Erythroblast (primary cell): ENCODE measurements at regions not wholly inside any gene's neighbourhood (a gene's known extent, or its start where the extent isn't known, plus 50 kb on each side); places are given as distances from the start of the nearest gene placed in this dataset.

ENCODE experiments used
- GATA1 ChIP-seq: IDR thresholded peaks from 2 replicates; pipeline ENCODE4 v1.6.1; 2011; ENCODE audit warnings: low read depth, mild to moderate bottlenecking, control low read depth, low read length, moderate library complexity
- POLR2A ChIP-seq: IDR thresholded peaks from 2 replicates; pipeline ENCODE4 v1.6.1; 2011; ENCODE audit warnings: mild to moderate bottlenecking, low read length

DNA sequence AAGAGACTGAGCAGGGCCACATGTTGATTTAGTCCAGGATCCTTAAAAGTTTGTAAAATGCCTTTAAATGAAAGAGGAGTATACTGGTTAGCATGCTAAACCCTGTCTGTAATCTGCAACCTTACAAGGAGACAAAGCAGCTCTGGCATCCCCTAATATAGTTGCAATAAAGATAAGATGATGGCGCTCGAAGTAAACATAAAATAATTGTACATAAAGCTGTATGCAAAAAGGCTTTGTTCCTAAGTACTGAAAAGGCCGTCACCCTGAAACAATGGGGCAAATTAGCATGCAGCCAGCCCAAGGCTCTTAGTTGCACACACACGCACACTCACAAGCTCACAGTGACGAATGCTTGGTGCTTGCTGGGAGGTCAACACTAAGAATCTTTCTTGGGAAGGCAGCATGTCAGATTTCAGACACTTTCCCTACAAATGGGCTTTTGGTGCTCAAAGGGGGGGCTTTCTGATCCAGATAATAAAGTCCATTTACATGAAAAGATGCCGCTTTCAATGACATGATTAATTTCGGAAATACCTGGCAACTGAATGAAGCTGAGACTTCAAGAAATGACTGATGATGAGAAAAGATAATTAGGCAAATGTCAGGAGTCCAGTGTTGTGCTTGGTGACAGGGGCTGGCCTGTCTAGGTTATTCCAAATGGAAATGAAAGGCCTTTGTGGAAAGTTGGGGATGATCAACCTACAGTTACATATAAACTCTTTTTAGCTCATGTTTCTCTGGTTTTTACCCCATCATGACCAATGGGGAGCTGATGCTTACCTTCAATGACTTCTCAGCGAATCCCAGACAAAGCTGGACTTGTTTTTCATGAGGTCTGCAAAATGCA, 370.3 kb downstream of the MEIS1 start:
- TF ChIP-seq POLR2A (no peak), GATA1 (no peak)
